HK-2 (cell line): ENCODE measurements at regions not wholly inside any gene's neighbourhood (a gene's known extent, or its start where the extent isn't known, plus 50 kb on each side); places are given as distances from the start of the nearest gene placed in this dataset.

Experiments used
- DNase-seq: peaks from one replicate; pipeline ENCODE4 v3.0.0-alpha.2; 2018; ENCODE audit not compliant: unreplicated experiment

- DNase-seq = no peak
Observed at GRCh38 chr18:67742954-67743353, 226.4 kb upstream of the DSEL start.

GRCh38 chr18:67742525-67742924, 226.0 kb upstream of the DSEL start:
- DNase-seq = no peak

DNA sequence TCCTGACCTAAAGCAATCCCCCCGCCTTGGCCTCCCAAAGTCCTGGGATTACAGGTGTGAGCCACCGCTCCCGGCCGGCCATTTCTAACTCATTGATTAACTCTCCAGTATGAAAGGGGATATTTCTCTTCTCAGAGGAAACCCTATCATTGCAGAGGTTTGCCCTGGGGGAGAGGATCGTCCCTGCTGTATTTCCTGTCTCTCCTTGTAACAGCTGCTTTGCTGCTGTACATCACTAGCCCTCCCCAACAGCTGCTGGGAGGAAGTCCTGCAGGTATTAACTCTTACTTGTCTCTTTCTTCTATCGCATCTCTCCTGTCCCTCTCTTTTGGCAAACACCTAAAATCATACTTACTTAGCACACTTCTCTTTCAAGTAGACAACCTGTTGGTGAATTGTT, 219.0 kb upstream of the DSEL start:
- no peak for DNase-seq

- DNase-seq = no peak
Observed at GRCh38 chr18:67733088-67733487, 216.6 kb upstream of the DSEL start.

DNA sequence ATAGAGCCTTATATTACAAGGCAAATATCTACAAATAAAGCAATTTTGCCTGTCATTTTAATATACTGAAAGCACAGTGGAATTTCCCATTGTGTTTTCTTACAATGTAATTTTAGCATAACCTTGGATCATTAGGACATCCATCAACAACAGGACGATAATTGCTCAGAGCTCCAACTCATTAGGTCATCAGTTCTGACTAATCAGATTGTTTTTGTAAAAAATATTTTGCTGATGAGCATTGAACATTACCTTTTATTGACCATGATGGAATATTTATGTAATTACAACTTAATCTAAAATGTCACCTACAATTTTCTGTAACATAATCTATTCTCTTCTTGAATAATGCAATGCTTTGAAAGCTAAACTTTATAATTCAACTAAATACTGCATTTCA, 215.3 kb upstream of the DSEL start:
- no peak for DNase-seq

DNA sequence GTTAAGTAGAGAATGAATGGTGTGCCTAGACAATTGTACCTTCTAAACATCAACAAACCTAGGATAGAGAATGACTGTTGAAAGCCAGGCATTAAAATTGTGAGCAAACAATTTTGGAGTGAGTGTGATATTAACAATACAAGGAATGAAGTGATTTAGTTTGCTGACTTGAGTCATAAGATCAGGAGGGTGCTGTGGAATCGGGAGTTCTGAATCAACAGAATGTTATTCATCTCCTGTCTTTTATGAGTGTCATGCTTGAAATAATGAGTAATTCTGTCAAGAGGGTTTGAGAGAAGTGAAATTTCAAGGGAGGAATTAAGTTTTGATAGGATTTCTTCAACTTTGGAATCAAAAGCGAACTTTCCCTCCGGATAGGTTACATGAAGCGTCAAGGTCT, 214.4 kb upstream of the DSEL start:
- no peak for DNase-seq

DNA sequence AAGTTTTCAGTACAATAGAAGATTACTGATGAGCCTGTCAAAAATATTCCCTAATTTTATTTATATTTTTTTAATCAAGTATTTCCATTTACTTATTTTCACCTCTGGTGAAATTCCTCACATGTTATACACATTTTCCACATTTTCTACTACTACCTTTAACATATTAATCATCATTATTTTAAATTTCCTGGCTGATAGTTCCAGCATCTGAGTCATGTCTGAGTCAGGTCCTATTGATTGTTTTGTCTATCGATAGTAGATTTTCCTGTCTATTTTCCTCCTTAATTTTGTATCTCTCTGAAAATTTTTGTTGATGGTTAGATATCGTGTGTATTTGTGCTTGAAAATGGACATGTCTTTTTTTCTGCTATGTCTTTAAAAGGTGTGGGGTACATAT, 211.8 kb upstream of the DSEL start:
- DNase-seq = no peak

GRCh38 chr18:67726882-67727281, 210.4 kb upstream of the DSEL start:
- no peak for DNase-seq

DNA sequence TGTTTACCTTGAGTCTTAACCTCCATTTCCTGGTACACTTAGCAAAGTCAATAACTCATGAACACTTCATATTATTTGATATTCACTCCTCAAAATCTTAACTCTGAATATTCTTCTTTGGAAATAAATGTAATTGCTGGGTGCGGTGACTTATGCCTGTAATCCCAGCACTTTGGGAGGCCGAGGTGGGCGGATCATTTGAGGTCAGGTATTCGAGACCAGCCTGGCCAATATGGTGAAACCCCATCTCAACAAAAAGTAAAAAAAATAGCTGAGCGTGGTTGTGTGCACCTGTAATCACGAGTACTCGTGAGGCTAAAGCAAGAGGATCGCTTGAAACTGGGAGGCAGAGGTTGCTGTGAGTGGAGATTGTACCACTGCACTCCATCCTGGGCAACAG, 201.3 kb upstream of the DSEL start:
- DNase-seq = no peak

GRCh38 chr18:67715567-67715966, 199.0 kb upstream of the DSEL start:
- DNase-seq = no peak

DNA sequence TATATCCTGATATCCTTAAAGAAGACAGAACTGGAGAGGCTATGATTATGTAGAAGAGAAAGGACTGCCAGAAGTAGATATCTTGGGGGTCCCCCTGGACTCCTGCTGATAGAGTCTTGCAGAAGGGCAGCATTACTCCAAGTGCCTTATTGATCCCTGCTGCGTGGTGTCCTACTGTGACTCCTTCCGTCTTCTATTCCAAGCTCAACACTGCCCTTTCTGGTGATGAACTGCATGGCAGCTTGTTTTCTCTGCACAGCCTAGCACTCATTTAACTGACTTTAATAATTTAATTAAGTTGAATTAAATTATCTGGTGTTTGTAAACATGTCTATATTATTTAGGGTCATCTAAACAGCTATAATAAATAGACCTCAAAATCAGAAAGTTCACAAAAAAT, 194.1 kb upstream of the DSEL start:
- no peak for DNase-seq

DNA sequence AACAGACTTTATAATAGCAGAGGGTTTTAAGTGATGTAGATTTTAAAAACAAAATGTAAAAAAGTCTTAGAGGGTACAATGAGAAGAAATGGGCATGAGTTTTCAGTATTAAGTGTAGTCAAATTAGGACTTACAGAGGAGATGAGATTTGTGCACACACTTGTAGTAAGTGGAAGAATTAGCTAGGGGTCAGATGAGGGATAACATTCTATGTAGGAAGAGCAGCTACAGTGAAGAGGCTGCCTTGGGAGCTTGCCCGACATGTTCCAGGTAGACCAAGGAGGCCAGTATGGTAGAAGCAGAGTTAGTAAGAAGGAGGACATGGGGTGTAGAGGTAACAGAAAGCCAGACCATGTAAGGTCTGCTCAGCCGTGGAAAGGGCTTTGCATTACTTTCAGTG, 189.2 kb upstream of the DSEL start:
- DNase-seq = no peak

DNA sequence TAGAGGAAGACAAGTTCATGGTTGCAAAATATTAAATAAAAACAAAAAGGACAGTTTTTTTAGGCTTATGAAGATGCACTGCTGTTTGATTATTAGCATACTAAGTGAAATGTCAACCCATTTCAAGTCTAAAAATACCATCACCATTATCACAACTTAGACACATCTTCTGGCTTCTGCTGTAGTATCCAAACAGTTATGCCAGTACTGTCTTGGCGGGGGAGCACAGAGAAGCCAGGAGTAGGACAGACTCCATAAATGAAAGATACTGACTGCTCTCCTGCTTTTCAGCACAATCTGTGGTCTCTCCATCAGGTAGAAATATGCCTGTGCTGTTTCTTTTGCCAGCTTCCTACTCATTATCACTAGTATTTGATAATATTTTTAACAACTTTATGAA, 179.2 kb upstream of the DSEL start:
- no peak for DNase-seq

DNA sequence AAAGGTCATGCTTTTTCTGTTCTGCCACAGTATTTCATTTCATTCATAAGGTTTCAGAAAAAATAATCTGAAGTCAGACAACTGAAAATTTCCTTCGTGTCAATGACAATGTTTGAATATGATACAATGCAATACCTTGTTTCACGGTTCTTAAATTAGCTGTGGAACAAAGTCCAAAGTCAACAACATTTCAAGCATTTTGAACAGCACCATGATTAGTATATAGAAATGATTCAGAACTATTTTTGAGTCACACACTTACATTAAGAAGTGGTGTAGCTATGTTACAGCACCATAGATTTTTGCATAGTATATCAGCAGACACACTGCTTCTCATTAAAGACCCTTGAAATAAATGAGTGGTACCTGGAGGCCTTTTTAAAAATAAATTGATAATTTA, 178.3 kb upstream of the DSEL start:
- no peak for DNase-seq

DNA sequence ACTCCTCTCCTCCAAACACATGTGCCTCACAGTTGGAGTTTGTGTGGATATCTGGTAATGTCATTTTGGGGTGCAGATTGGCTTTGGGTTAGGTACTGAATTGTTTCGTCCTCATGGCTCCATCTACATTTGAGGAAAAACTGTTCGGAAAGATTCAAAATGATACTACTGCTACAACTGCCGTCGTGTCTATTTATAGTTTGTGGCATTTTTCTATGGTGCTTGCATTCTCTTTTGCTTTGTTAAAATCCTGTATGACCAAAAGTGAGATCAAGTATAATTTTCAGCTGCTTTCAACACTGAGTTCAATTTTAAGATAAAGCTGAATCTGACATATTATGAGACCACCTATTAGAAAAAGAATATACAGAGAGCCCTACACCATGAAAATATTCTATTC, 176.3 kb upstream of the DSEL start:
- DNase-seq = no peak

DNA sequence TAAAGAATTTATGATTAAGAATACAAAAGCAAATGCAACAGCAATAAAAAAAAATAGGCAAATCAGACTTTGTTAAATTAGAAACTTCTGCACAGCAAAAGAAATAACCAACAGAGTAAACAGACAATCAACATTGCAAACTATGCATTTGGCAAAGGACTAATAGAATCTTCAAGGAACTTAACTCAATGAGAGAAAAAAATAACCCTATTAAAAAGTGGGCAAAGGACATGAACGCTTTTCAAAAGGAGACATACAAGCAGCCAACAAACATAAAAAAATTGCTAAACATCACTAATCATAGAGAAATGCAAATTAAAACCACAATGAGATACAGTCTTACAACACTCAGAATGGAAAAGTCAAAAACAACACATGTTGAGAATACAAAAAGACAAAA, 166.0 kb upstream of the DSEL start:
- DNase-seq = no peak

- DNase-seq = no peak
Observed at GRCh38 chr18:67677489-67677888, 161.0 kb upstream of the DSEL start.

- DNase-seq = no peak
Observed at GRCh38 chr18:67672716-67673115, 156.2 kb upstream of the DSEL start.

GRCh38 chr18:67672155-67672554, 155.6 kb upstream of the DSEL start:
- DNase-seq = no peak

DNA sequence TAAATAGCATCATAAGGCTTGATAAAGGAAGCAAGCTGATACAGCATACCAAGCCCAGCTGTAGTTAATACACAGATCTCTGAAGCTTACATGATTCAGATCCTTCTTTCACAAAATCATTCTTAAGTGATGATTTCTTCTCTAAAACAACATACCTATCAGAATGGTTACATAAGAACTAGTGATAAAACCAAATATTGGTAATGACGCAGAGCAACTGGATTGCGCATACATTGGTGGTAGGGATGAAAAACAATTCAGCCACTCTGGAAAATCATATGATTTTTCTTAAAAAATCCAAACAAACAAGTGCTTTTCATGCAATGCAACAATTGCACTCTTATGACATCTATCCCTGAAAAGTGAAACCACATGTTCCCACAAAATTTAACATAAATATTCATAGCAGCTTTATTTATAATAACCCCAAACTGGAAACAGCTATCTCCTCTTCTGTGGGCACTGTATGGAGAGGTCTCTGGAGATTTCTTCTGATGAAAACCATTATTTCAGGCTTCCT, 153.6 kb upstream of the DSEL start:
- no peak for DNase-seq

DNA sequence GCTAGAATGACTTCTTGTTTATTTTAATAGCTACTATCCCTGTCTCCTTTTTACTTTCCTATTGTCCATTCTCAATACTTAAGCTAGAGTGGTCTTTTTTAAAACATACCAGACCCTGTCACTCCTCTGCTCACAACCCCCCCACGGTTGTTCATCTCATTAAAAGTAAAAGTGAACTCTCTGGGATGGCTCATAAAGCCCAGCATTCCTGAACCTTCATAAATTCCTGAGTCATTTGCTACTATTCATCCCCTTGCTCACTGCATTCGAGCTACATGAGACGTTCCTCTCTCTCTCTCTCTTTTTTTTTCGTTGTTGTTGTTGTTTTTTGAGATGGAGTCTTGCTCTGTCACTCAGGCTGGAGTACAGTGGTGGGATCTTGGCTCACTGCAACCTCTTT, 148.7 kb upstream of the DSEL start:
- DNase-seq = no peak

DNA sequence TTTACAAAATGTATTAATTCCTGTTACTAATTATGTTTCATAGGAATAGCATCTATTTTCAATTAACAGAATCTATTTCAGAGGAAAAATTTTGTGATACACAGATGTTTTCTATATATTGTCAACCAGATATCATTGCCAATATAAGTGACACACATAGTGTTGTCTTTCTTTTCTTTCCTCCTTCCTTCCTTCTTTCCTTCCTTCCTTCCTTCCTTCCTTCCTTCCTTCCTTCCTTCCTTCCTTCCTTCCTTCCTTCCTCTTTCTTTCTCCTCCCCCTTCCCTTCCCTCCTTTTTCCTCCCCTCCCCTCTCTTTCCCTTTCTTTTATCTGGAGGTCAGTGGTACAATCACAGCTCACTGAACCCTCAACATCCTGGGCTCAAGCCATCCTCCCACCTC, 146.5 kb upstream of the DSEL start:
- no peak for DNase-seq

GRCh38 chr18:67661555-67661954, 145.0 kb upstream of the DSEL start:
- no peak for DNase-seq

GRCh38 chr18:67654101-67654500, 137.6 kb upstream of the DSEL start:
- no peak for DNase-seq

DNA sequence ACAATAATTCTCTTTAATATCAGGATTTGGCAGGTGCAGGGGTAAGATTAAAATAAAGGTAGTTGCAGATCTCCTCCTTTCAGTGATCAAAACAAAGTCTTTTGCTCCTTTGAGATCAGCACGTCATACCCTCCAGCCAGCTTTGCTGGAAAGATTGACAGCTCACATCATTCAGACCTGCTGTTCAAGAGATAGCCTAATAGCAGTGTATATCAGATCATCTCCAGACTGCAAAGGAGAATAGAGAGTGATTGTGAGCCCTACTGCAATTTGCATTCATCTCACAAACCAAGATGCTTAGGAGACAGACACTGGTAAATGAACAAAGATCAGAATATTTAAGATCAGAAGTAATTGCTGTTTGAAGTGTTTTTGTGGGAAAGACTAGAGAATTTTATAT, 135.8 kb upstream of the DSEL start:
- no peak for DNase-seq
